ENCODE measurements at regions not wholly inside any gene's neighbourhood (a gene's known extent, or its start where the extent isn't known, plus 50 kb on each side); places are given as distances from the start of the nearest gene placed in this dataset.

GRCh38 chr15:58348095-58348812 is 83.5 kb upstream of the LIPC start (continued):
- no peak for TF ChIP-seq ZBTB40 (IDR thresholded peaks at IDR 0.05)
- TF ChIP-seq ZBTB40 (CRISPR knock-in tag; IDR thresholded peaks at IDR 0.05), result no peak
- no peak for TF ChIP-seq KDM3A (CRISPR knock-in tag; IDR thresholded peaks at IDR 0.05; ENCODE audit: low read depth)
- no peak for TF ChIP-seq AFF4 (CRISPR knock-in tag; IDR thresholded peaks at IDR 0.05)
- no peak for TF ChIP-seq HOXA7 (CRISPR knock-in tag; IDR thresholded peaks at IDR 0.05)
- no peak for TF ChIP-seq ARID4A (CRISPR knock-in tag; IDR thresholded peaks at IDR 0.05; ENCODE audit: borderline replicate concordance)
- TF ChIP-seq SRSF1 (optimal IDR thresholded peaks at IDR 0.05; ENCODE audit: low read depth, low read length), result no peak
- TF ChIP-seq NONO (IDR thresholded peaks at IDR 0.05), result no peak
- no peak for TF ChIP-seq NONO (CRISPR knock-in tag; conservative IDR thresholded peaks at IDR 0.05)
- no peak for TF ChIP-seq NFIC (IDR thresholded peaks at IDR 0.05; ENCODE audit: low read length)
- TF ChIP-seq JUN (CRISPR knock-in tag; IDR thresholded peaks at IDR 0.05), result no peak
